Thyroid gland (tissue), 4 donors: ENCODE measurements at regions not wholly inside any gene's neighbourhood (a gene's known extent, or its start where the extent isn't known, plus 50 kb on each side); places are given as distances from the start of the nearest gene placed in this dataset.

Experiments
- DNase-seq, 2 donors: peaks; one replicate each; pipeline ENCODE4 v3.0.0-alpha.2; 2019
- H3K27ac ChIP-seq, 3 donors: fragments of 200-600 bp; sonication (generic); 1 replicate in 2 of 3; 2 replicates in 1 of 3; pipeline ENCODE4 v1.5.1; 2016 to 2019; ENCODE audit warnings: mild to moderate bottlenecking in 1 of 3, moderate library complexity in 1 of 3
- H3K27me3 ChIP-seq: fragments of 200-600 bp; sonication (generic); one replicate; pipeline ENCODE4 v1.5.1; 2019
- H3K36me3 ChIP-seq, 2 donors: fragments of 200-600 bp; sonication (generic); one replicate each; pipeline ENCODE4 v1.5.1; 2016 to 2019
- H3K4me1 ChIP-seq, 2 donors: fragments of 200-600 bp; sonication (generic); one replicate each; pipeline ENCODE4 v1.5.1; 2017 to 2019
- H3K4me3 ChIP-seq, 3 donors: fragments of 200-600 bp; sonication (generic); replicated peaks in 1 of 3; 1 replicate in 2 of 3; 2 replicates in 1 of 3; pipeline ENCODE4 v1.5.1; 2016; ENCODE audit warnings: mild to moderate bottlenecking in 1 of 3
- H3K9me3 ChIP-seq: fragments of 200-600 bp; sonication (generic); one replicate; pipeline ENCODE4 v1.5.1; 2017
- CTCF ChIP-seq, 6 experiments: fragments of 200-600 bp in 3 of 6; fragments of 450-650 bp in 3 of 6; sonication (generic) in 3 of 6; IDR thresholded peaks; one replicate each; pipeline ENCODE4 v1.5.1; 2016 to 2019; ENCODE audit warnings: antibody characterized with exemption in 6 of 6, mild to moderate bottlenecking in 2 of 6, inconsistent platforms in 1 of 6, moderate library complexity in 1 of 6
- POLR2A ChIP-seq, 2 donors: fragments of 450-650 bp; IDR thresholded peaks; one replicate each; pipeline ENCODE4 v1.6.1; 2017; ENCODE audit warnings: antibody characterized with exemption in 2 of 2, mild to moderate bottlenecking in 2 of 2, moderate library complexity in 1 of 2
- WGBS, 2 donors: methylation state at CpG; one replicate each; pipeline ENCODE4 v1.1.5; 2017; 5-methylcytosine and 5-hydroxymethylcytosine counted together
- intact Hi-C: fragments of 100-400 bp; cut with DNase I; formaldehyde crosslinking; loops from one replicate; pipeline ENCODE4 v1.15.1; 2023

- H3K4me1 ChIP-seq: no peaks in the 10 kb centered on the region
- 81 to 84% methylated on average over 4 of the region's 4 CpGs for WGBS, 2 donors
- TF ChIP-seq CTCF (IDR thresholded peaks at IDR 0.05): no peak
- no peak for TF ChIP-seq POLR2A (IDR thresholded peaks at IDR 0.05)
Observed at GRCh38 chr16:79728048-79728922, 127.7 kb upstream of the MAF start.

GRCh38 chr16:79726902-79727301 is 126.4 kb upstream of the MAF start:
- H3K27ac ChIP-seq: no peak overlapping the region
- no peaks in the 10 kb centered on the region for H3K9me3 ChIP-seq
- no peaks in the 10 kb centered on the region for H3K4me1 ChIP-seq
- no peak overlapping the region for H3K4me3 ChIP-seq
- H3K27me3 ChIP-seq: no peaks in the 10 kb centered on the region
- intact Hi-C loops: no loop called here
- DNase-seq: no peak
- H3K36me3 ChIP-seq: no peaks in the 10 kb centered on the region
- TF ChIP-seq CTCF (IDR thresholded peaks at IDR 0.05): no peak

More at GRCh38 chr16:79728048-79728922, 127.7 kb upstream of the MAF start:
- H3K4me3 ChIP-seq: no peak overlapping the region
- no peaks in the 10 kb centered on the region for H3K27me3 ChIP-seq
- H3K27ac ChIP-seq: no peak overlapping the region
- no peak for DNase-seq
- no peaks in the 10 kb centered on the region for H3K36me3 ChIP-seq
- H3K9me3 ChIP-seq: no peaks in the 10 kb centered on the region
- intact Hi-C loops: no loop called here

GRCh38 chr16:79725051-79725450 is 124.5 kb upstream of the MAF start:
- H3K27ac ChIP-seq: no peak overlapping the region
- H3K4me3 ChIP-seq: no peak overlapping the region
- H3K27me3 ChIP-seq: no peaks in the 10 kb centered on the region
- 96 to 97% methylated on average over 4 of the region's 4 CpGs for WGBS, 2 donors
- DNase-seq: no peak
- no peaks in the 10 kb centered on the region for H3K36me3 ChIP-seq
- no peaks in the 10 kb centered on the region for H3K4me1 ChIP-seq
- no peaks in the 10 kb centered on the region for H3K9me3 ChIP-seq
- intact Hi-C loops: no loop called here
- TF ChIP-seq POLR2A (IDR thresholded peaks at IDR 0.05) (no peak), CTCF (IDR thresholded peaks at IDR 0.05) (no peak)

GRCh38 chr16:79723583-79724168 is 123.1 kb upstream of the MAF start:
- intact Hi-C loops: no loop called here
- Histone ChIP-seq H3K4me1 (no peaks in the 10 kb centered on the region), H3K27me3 (no peaks in the 10 kb centered on the region), H3K9me3 (no peaks in the 10 kb centered on the region), H3K4me3 (no peak overlapping the region), H3K27ac (no peak overlapping the region), H3K36me3 (no peaks in the 10 kb centered on the region)
- DNase-seq: no peak
- 93 to 95% methylated on average over 6 to 8 of the region's 8 CpGs for WGBS, 2 donors
- no peak for TF ChIP-seq CTCF (IDR thresholded peaks at IDR 0.05)
- TF ChIP-seq POLR2A (IDR thresholded peaks at IDR 0.05): no peak

- Histone ChIP-seq H3K9me3 (no peaks in the 10 kb centered on the region), H3K4me3 (no peak overlapping the region), H3K27ac (no peak overlapping the region), H3K27me3 (no peaks in the 10 kb centered on the region), H3K36me3 (no peaks in the 10 kb centered on the region), H3K4me1 (peaks cover 15 to 19% of the 10 kb centered on the region in 2 donors)
- DNase-seq: no peak
- intact Hi-C loops: no loop called here
- no peak for TF ChIP-seq POLR2A (IDR thresholded peaks at IDR 0.05)
- TF ChIP-seq CTCF (IDR thresholded peaks at IDR 0.05): no peak
- WGBS, 2 donors: 63% methylated on average over 6 of the region's 6 CpGs
Observed at GRCh38 chr16:79721270-79721669, 120.7 kb upstream of the MAF start.
